ENCODE measurements at regions not wholly inside any gene's neighbourhood (a gene's known extent, or its start where the extent isn't known, plus 50 kb on each side); places are given as distances from the start of the nearest gene placed in this dataset.

- TF ChIP-seq SNAI1 (CRISPR knock-in tag; IDR thresholded peaks at IDR 0.05; ENCODE audit: borderline replicate concordance) (no peak), ZNF691 (CRISPR knock-in tag; IDR thresholded peaks at IDR 0.05; ENCODE audit: borderline replicate concordance, low read depth) (peak; percentile 20; the same call in 1 of the 2 replicates), ZNF17 (CRISPR knock-in tag; IDR thresholded peaks at IDR 0.05) (no peak), ZNF703 (CRISPR knock-in tag; IDR thresholded peaks at IDR 0.05; ENCODE audit: borderline replicate concordance) (0 out of 2 replicates have a peak, but pooled peaks have one; percentile 39), ZNF484 (CRISPR knock-in tag; IDR thresholded peaks at IDR 0.05; ENCODE audit: borderline replicate concordance, low read depth) (no peak), SMAD3 (CRISPR knock-in tag; IDR thresholded peaks at IDR 0.05) (peak; percentile 86), ZNF776 (CRISPR knock-in tag; IDR thresholded peaks at IDR 0.05) (no peak), ZBTB7B (CRISPR knock-in tag; IDR thresholded peaks at IDR 0.05) (peak; percentile 96), HIVEP1 (CRISPR knock-in tag; IDR thresholded peaks at IDR 0.05) (peak; percentile 62; the same call in 1 of the 2 replicates), PITX1 (CRISPR knock-in tag; IDR thresholded peaks at IDR 0.05) (peak; percentile 92), ZKSCAN1 (IDR thresholded peaks at IDR 0.05; ENCODE audit: low read length) (no peak), ZIK1 (CRISPR knock-in tag; IDR thresholded peaks at IDR 0.05; ENCODE audit: borderline replicate concordance, low read depth) (no peak), ZNF362 (CRISPR knock-in tag; IDR thresholded peaks at IDR 0.05; ENCODE audit: borderline replicate concordance) (peak; percentile 96), ZBTB42 (CRISPR knock-in tag; IDR thresholded peaks at IDR 0.05) (no peak), CBX2 (IDR thresholded peaks at IDR 0.05; ENCODE audit: low read depth, low read length) (no peak), CBX2 (CRISPR knock-in tag; IDR thresholded peaks at IDR 0.05; ENCODE audit: low read depth) (no peak), KAT8 (CRISPR knock-in tag; IDR thresholded peaks at IDR 0.05) (peak; percentile 62), HIC2 (CRISPR knock-in tag; IDR thresholded peaks at IDR 0.05; ENCODE audit: low read depth) (peak; percentile 76; the same call in 1 of the 2 replicates), ASH2L (IDR thresholded peaks at IDR 0.05; ENCODE audit: insufficient read length, low read depth, low read length) (peak; percentile 91), ZNF546 (CRISPR knock-in tag; conservative IDR thresholded peaks at IDR 0.05) (no peak), GMEB2 (CRISPR knock-in tag; IDR thresholded peaks at IDR 0.05; ENCODE audit: low read depth) (0 out of 2 replicates have a peak, but pooled peaks have one; percentile 5), DRAP1 (CRISPR knock-in tag; IDR thresholded peaks at IDR 0.05) (peak; percentile 57), MAX (IDR thresholded peaks at IDR 0.05) (peak; percentile 55)
These were observed 142.3 kb upstream of the PARP11 start (continued) for GRCh38 chr12:4015225-4016091.
